Lung (tissue), 11 donors: ENCODE measurements at regions not wholly inside any gene's neighbourhood (a gene's known extent, or its start where the extent isn't known, plus 50 kb on each side); places are given as distances from the start of the nearest gene placed in this dataset.
A peak's percentile ranks its signal among the peaks of the same experiment; 100 is the strongest.

Experiments
- ATAC-seq: fragments of 200-7000 bp; cut with Tn5 transposase; one replicate; pipeline ENCODE4 v1.9.1; 2020; ENCODE audit warnings: moderate number of reproducible peaks; ENCODE audit not compliant: insufficient read depth, low FRiP score
- DNase-seq, 3 donors: peaks; one replicate each; pipeline ENCODE4 v3.0.0-alpha.2; 2013 to 2017
- H3K27ac ChIP-seq, 2 donors: one replicate each; pipeline ENCODE4 v1.5.1; 2013; ENCODE audit warnings: mild to moderate bottlenecking in 2 of 2, moderate library complexity in 2 of 2, control low read depth in 1 of 2, inconsistent platforms in 1 of 2, low read depth in 1 of 2, low read length in 1 of 2
- H3K27me3 ChIP-seq, 3 donors: one replicate each; pipeline ENCODE4 v1.5.1; 2013; ENCODE audit warnings: low read length in 2 of 3; ENCODE audit not compliant: control insufficient read depth in 3 of 3, insufficient read depth in 3 of 3
- H3K36me3 ChIP-seq, 4 donors: one replicate each; pipeline ENCODE4 v1.5.1; 2013; ENCODE audit warnings: low read length in 4 of 4, mild to moderate bottlenecking in 1 of 4, moderate library complexity in 1 of 4; ENCODE audit not compliant: control insufficient read depth in 4 of 4, insufficient read depth in 4 of 4
- H3K4me1 ChIP-seq, 5 donors: one replicate each; pipeline ENCODE4 v1.5.1; 2013; ENCODE audit warnings: low read length in 5 of 5, mild to moderate bottlenecking in 2 of 5, moderate library complexity in 1 of 5; ENCODE audit not compliant: control insufficient read depth in 5 of 5, insufficient read depth in 5 of 5
- H3K4me3 ChIP-seq: one replicate; pipeline ENCODE4 v1.5.1; 2013; ENCODE audit warnings: mild to moderate bottlenecking, control low read depth, moderate library complexity
- H3K9ac ChIP-seq, 2 donors: one replicate each; pipeline ENCODE4 v1.5.1; 2013; ENCODE audit warnings: low read length in 2 of 2, control low read depth in 1 of 2; ENCODE audit not compliant: insufficient read depth in 1 of 2
- H3K9me3 ChIP-seq, 4 donors: one replicate each; pipeline ENCODE4 v1.5.1; 2013; ENCODE audit warnings: low read length in 3 of 4, mild to moderate bottlenecking in 1 of 4, moderate library complexity in 1 of 4; ENCODE audit not compliant: control insufficient read depth in 4 of 4, insufficient read depth in 3 of 4
- CTCF ChIP-seq: IDR thresholded peaks from 2 replicates; pipeline ENCODE4 v1.5.1; 2012; ENCODE audit warnings: mild to moderate bottlenecking; ENCODE audit errors: control extremely low read depth, extremely low read depth
- WGBS, 2 donors: extraction: QIAGEN DNeasy Blood & Tissue Kit; methylation state at CpG; one replicate each; pipeline ENCODE4 v1.1.7; 2013; 5-methylcytosine and 5-hydroxymethylcytosine counted together
- donor health status: control.
- donor health status: control.
- donor health status: Bipolar disorder and iron deficiency.
- donor health status: healthy.
- donor health status: DM: yes; HTN: yes; CAD: no.

GRCh38 chr7:52911326-52911725, 124.1 kb upstream of the POM121L12 start:
- no peaks in the 10 kb centered on the region for H3K27me3 ChIP-seq
- 93% methylated on average over 7 of the region's 7 CpGs for WGBS, 2 donors
- H3K36me3 ChIP-seq: no peaks in the 10 kb centered on the region
- H3K4me3 ChIP-seq: no peak overlapping the region
- H3K9me3 ChIP-seq: peaks cover 0 to 11% (median 0%) of the 10 kb centered on the region in 4 donors
- peak; percentile 27 for ATAC-seq
- H3K9ac ChIP-seq: no peak overlapping the region
- DNase-seq: no peak
- H3K4me1 ChIP-seq: no peaks in the 10 kb centered on the region
- no peak for TF ChIP-seq CTCF
- H3K27ac ChIP-seq: no peak overlapping the region

GRCh38 chr7:52909935-52910334, 125.5 kb upstream of the POM121L12 start:
- no peak overlapping the region for H3K4me3 ChIP-seq
- WGBS, 2 donors: 76 to 80% methylated on average over 1 of the region's 1 CpG

GRCh38 chr7:52909131-52909530, 126.3 kb upstream of the POM121L12 start:
- Histone ChIP-seq H3K27me3 (no peaks in the 10 kb centered on the region), H3K4me1 (no peaks in the 10 kb centered on the region), H3K4me3 (no peak overlapping the region), H3K9ac (no peak overlapping the region), H3K27ac (no peak overlapping the region), H3K36me3 (no peaks in the 10 kb centered on the region), H3K9me3 (peaks cover 0 to 11% (median 0%) of the 10 kb centered on the region in 4 donors)
- ATAC-seq (no peak), DNase-seq (no peak)
- no peak for TF ChIP-seq CTCF

More at GRCh38 chr7:52909935-52910334, 125.5 kb upstream of the POM121L12 start:
- Histone ChIP-seq H3K9me3 (peaks cover 0 to 11% (median 0%) of the 10 kb centered on the region in 4 donors), H3K27ac (no peak overlapping the region), H3K36me3 (no peaks in the 10 kb centered on the region), H3K9ac (no peak overlapping the region), H3K27me3 (no peaks in the 10 kb centered on the region), H3K4me1 (no peaks in the 10 kb centered on the region)
- DNase-seq (no peak), ATAC-seq (no peak)
- no peak for TF ChIP-seq CTCF

DNA sequence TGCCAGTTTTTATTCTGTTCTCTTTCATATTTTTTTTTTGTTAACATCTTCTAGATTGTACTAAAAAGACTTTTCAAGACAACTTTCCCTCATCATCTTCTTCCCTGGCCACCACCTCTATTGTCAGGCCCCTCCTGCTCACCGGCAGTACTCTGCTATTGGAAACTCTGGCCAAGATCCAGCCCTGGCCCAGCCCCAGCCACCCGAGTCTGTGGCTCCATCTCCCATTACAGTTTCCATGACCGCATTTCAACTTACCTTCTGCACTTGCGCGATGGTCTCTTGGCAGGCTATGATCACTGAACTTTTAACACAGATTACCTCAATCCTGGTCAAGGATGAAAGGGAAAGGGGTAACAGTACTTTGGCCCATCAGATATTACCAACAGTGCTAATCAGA, 137.7 kb upstream of the POM121L12 start:
- Histone ChIP-seq H3K4me3 (no peak overlapping the region), H3K9me3 (peaks cover 0 to 1% (median 0%) of the 10 kb centered on the region in 4 donors), H3K36me3 (no peaks in the 10 kb centered on the region), H3K4me1 (no peaks in the 10 kb centered on the region), H3K27ac (no peak overlapping the region), H3K27me3 (no peaks in the 10 kb centered on the region), H3K9ac (no peak overlapping the region)
- WGBS, 2 donors: 81 to 93% methylated on average over 5 of the region's 5 CpGs
- TF ChIP-seq CTCF: no peak
- DNase-seq (no peak), ATAC-seq (no peak)
